IPS-11a (cell line): ENCODE measurements at regions not wholly inside any gene's neighbourhood (a gene's known extent, or its start where the extent isn't known, plus 50 kb on each side); places are given as distances from the start of the nearest gene placed in this dataset.

Experiments used
- H3K4me3 ChIP-seq: one replicate; pipeline ENCODE4 v1.5.1; 2013; ENCODE audit warnings: low read depth, low read length, control low read depth

DNA sequence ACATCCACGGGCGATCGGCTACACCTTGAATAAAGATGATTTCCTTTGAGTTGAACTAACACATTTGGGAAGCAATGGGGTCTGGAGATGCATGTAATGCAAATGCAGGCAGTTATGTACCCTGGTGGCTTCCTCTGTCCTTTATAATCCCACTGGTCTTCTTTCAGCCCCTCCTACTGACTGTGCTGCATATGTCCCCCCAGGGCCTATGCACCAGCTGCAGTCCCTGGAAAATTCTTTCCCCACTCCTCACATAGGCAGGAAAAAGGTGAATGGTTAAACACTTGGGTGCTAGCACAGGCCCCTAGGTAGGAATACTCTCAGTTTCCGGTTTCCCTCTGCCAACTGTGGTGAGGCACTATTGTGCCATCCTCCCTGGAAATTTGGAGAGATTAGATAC, 294.8 kb upstream of the SOX5 start:
- H3K4me3 ChIP-seq = no peak overlapping the region

DNA sequence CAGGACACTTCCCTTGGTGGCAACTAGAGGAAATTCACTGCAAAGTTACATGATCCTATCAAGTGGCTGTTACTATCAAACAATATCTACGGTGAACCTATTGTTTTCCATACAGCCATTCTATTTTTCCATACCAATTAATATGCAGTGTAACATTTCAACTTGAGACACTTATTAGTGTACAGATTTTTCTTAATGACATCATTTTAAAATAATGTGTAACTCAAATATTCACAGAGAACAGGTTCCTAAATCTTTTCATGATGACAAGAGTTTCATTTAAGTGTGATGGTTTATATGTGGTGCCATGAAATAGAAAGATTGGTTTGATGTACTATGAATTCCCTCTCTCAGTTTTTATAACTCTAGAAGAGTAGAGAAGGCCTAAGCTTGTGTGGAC, 291.2 kb upstream of the SOX5 start:
- no peak overlapping the region for H3K4me3 ChIP-seq

GRCh38 chr12:24233519-24234246, 284.2 kb upstream of the SOX5 start:
- H3K4me3 ChIP-seq = no peak overlapping the region

GRCh38 chr12:24232531-24232930, 283.1 kb upstream of the SOX5 start:
- no peak overlapping the region for H3K4me3 ChIP-seq

GRCh38 chr12:24231298-24231697, 281.8 kb upstream of the SOX5 start:
- no peak overlapping the region for H3K4me3 ChIP-seq

- no peak overlapping the region for H3K4me3 ChIP-seq
Measured at GRCh38 chr12:24230061-24230701, 280.7 kb upstream of the SOX5 start.

- H3K4me3 ChIP-seq = no peak overlapping the region
Measured at GRCh38 chr12:24229031-24229700, 279.7 kb upstream of the SOX5 start.

- no peak overlapping the region for H3K4me3 ChIP-seq
Measured at GRCh38 chr12:24228371-24228770, 278.9 kb upstream of the SOX5 start.

DNA sequence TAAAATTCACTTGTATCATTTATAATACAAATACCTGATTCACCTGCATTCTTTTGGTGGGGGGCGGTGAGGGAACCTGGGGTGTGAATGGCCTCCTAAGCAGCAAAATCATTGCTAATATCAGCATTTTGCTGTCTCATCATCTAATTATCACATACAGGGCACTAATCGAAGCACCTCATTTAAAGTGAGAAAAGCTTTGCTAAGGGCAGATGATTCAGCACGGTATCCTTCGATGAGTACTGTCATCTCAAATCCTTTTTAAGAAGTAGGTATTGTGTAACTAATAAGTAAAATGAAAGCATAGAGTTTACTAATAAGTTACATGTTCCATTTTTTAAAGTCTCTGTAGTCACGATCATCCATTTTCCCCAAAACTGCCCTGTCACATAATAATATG, 278.1 kb upstream of the SOX5 start:
- H3K4me3 ChIP-seq = no peak overlapping the region

- H3K4me3 ChIP-seq = no peak overlapping the region
Measured at GRCh38 chr12:24226745-24227350, 277.4 kb upstream of the SOX5 start.

DNA sequence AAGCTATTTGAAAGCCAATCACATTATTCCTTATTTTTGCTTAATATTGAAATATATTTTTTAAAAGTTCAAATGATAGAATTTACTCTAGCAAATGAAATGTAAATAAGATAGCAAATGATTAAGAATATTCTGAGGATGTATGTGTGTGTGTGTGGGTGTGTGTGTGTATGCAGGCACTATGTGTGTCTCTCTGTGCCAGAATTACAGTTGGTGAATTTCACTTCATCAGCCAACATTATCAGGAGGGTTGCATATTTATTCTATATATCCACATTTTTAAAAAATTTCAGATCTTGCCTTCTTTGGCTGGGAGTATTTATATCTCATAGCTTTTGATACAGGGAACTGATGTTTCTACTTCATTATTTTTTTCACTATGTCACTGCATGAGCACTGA, 274.9 kb upstream of the SOX5 start:
- H3K4me3 ChIP-seq = no peak overlapping the region

GRCh38 chr12:24223926-24224325, 274.5 kb upstream of the SOX5 start:
- no peak overlapping the region for H3K4me3 ChIP-seq

DNA sequence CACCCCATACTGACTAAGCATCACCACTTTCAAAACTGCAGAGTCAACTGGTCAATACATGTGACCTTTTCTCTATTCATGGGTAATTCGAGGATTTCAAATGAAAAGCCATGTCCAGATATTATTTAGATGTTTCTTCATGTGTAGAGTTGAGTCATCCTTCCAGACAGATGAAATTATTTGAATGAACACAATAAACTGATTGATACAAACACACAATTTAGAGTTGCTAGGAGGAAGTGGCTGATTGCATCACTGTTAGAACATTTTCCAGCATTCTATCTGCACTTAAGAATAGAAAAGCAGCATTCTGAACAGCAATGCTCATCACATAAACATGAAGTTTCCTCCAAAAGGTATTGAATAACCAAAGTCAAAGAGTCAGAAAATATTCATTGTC, 273.5 kb upstream of the SOX5 start:
- H3K4me3 ChIP-seq = no peak overlapping the region

DNA sequence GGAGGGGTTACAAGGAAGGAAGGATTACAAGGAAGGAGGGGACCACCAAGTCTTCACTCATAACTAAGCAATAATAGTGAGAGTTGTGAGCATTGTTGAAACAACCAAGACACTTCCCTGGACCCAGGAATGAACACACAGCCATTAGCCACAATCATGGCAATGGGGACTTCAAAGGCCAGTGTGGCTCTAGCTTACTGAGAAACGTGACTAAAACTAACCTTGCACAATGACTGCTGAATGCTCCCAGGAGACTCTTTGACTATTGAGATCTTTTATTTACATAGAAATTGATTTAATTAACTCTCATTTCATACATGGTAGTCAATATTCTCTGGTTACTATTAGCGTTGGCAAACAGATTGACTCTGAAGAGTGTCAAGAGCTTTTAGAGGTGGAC, 263.0 kb upstream of the SOX5 start:
- H3K4me3 ChIP-seq = no peak overlapping the region

DNA sequence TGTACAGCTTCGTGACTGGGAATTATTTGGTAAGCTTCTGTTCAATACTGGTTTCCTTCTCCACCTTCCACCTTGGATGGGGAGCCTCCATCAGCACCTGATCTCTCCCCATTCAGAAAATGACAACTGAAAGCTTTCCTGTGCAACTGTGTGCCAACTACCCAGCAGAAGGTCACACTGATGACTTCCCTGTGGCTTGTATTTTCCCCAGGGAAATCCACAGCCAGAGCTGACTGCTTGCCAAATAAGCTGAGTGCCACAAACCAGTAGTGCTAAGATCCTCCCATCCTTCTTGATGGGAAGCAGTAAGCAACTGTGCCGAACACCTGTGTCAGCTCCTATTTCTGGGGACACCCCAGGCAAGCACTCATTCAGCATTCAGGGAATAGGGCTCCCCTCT, 257.2 kb upstream of the SOX5 start:
- H3K4me3 ChIP-seq = no peak overlapping the region

DNA sequence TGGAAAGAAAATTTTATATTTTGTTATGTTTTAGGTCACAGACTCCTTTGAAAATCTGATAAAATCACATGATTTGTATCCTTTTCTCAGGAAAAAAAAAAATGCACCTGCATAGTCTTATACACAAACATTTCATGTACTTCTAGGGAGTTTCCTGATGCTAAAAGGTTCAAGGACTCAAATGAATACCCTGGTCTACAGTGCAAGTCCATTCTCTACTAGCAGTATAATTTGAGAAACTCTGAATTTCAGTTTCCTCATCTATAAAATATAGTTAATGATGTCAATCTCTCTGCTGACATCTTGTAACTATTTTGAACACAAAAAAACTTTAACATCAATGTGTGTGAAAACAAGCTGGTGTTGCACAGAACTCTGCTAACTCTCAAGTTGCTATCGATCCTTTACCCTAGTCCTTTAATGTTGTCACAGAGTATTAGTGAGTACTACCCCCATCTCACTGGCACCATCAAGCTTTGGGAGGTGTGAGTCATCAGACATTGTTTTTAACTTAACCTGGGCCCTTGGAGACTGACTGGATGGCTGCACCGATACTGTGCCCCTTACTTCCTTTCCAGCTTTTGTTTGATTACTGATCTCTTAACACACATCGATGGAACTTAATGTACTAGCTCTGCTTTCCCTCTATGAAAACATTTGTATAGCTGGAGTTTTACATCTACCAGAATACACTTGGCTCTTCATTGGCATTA, 251.9 kb upstream of the SOX5 start:
- H3K4me3 ChIP-seq = no peak overlapping the region

GRCh38 chr12:24200010-24200409, 250.5 kb upstream of the SOX5 start:
- no peak overlapping the region for H3K4me3 ChIP-seq

GRCh38 chr12:24198936-24199671, 249.6 kb upstream of the SOX5 start:
- H3K4me3 ChIP-seq = no peak overlapping the region

DNA sequence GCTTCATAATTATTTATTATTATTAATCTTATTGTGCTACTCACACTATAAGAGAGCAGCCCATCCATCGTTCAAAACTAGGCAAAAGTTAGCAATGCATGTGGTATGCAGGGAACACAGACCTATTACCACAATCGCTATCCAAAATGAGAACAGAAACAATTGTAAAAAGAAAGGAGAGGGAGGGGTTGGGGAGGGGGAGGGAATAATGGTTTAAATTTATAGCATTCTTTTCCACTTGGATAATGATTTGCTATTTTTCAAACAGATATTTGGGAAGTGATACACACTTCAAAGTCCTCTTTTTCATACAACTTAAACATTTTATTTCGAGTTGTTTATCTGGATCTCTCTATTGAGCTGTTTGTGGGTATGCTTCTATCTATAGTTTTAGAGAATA, 248.6 kb upstream of the SOX5 start:
- no peak overlapping the region for H3K4me3 ChIP-seq

DNA sequence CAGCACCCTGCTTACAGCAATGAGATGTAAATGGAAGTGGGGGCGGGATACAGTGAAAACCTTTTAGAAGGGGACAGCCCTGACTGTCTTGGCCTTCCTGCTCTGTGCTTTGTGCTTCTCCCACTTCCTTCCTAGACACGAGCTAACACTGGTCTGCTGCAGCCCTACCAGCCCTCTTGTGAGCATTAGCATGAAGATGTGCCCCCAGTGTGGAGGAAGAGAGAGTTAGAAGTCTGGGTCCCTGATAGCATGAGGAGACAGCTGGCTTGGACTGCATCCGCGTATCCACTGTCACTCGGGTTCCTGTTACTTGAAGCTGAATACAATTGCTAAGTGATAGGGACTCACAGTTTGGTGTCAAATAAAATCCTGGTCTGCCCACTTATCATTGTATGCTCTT, 248.1 kb upstream of the SOX5 start:
- no peak overlapping the region for H3K4me3 ChIP-seq

- no peak overlapping the region for H3K4me3 ChIP-seq
Measured at GRCh38 chr12:24195063-24195462, 245.6 kb upstream of the SOX5 start.
